H1 (cell line): ENCODE measurements at regions not wholly inside any gene's neighbourhood (a gene's known extent, or its start where the extent isn't known, plus 50 kb on each side); places are given as distances from the start of the nearest gene placed in this dataset.

Experiments
- CHD7 ChIP-seq: fragments of 300-600 bp; sonication (generic); IDR thresholded peaks from 2 replicates; pipeline ENCODE4 v1.7.1; 2012; ENCODE audit warnings: low read length, moderate library complexity, mild to moderate bottlenecking, inconsistent platforms; ENCODE audit not compliant: insufficient replicate concordance
- KDM4A ChIP-seq: IDR thresholded peaks from one replicate; pipeline ENCODE4 v1.7.1; 2012; ENCODE audit warnings: low read depth, mild to moderate bottlenecking, moderate library complexity, low read length, inconsistent platforms; ENCODE audit not compliant: severe bottlenecking
- PHF8 ChIP-seq: fragments of 200-600 bp; sonication (generic); conservative IDR thresholded peaks from 2 replicates; pipeline ENCODE4 v1.7.1; 2012; ENCODE audit warnings: low read depth, mild to moderate bottlenecking, inconsistent platforms, low read length, moderate library complexity
- SP1 ChIP-seq: IDR thresholded peaks from 2 replicates; pipeline ENCODE4 v1.6.1; 2011; ENCODE audit warnings: low read depth, low read length
- SUZ12 ChIP-seq: fragments of 200-600 bp; sonication (generic); IDR thresholded peaks from 2 replicates; pipeline ENCODE4 v1.6.1; 2012; ENCODE audit warnings: mild to moderate bottlenecking, inconsistent platforms, low read length, moderate library complexity, mixed read lengths

- no peak for TF ChIP-seq PHF8
- no peak for TF ChIP-seq CHD7
- no peak for TF ChIP-seq SUZ12
- TF ChIP-seq KDM4A: no peak
- TF ChIP-seq SP1: no peak
Observed at GRCh38 chr5:135229122-135229521, 169.9 kb downstream of the MACROH2A1 start (continued).
